Astrocyte (in vitro differentiated cells and primary cell): ENCODE measurements at regions not wholly inside any gene's neighbourhood (a gene's known extent, or its start where the extent isn't known, plus 50 kb on each side); places are given as distances from the start of the nearest gene placed in this dataset.

Experiments
- DNase-seq: peaks from one replicate; pipeline ENCODE4 v3.0.0-alpha.2; 2010; ENCODE audit warnings: low read depth
- FAIRE-seq: peaks from 2 replicates; lab custom pipeline; 2011; peaks lifted over from hg19 to GRCh38; lab: Jason Lieb, UNC
- H2AFZ ChIP-seq: 2 replicates; pipeline ENCODE4 v1.6.0; 2012; ENCODE audit warnings: low read depth, low read length, inconsistent platforms
- H3K27ac ChIP-seq: 2 replicates; pipeline ENCODE4 v1.5.1; 2011; ENCODE audit warnings: low read depth, low read length, inconsistent platforms
- H3K27me3 ChIP-seq: 2 replicates; pipeline ENCODE4 v1.6.0; 2011; ENCODE audit warnings: low read length, inconsistent platforms; ENCODE audit not compliant: insufficient read depth
- H3K36me3 ChIP-seq: 2 replicates; pipeline ENCODE4 v1.5.1; 2011; ENCODE audit warnings: low read length, inconsistent platforms; ENCODE audit not compliant: insufficient read depth
- H3K4me1 ChIP-seq: 2 replicates; pipeline ENCODE4 v1.5.1; 2011; ENCODE audit warnings: low read length, inconsistent platforms; ENCODE audit not compliant: insufficient read depth
- H3K4me2 ChIP-seq: 2 replicates; pipeline ENCODE4 v1.6.0; 2012; ENCODE audit warnings: low read length, inconsistent platforms
- H3K4me3 ChIP-seq: 2 replicates; pipeline ENCODE4 v1.5.1; 2011; ENCODE audit warnings: low read depth, mild to moderate bottlenecking, low read length, inconsistent platforms; ENCODE audit not compliant: insufficient read depth
- H3K79me2 ChIP-seq: 2 replicates; pipeline ENCODE4 v1.6.0; 2012; ENCODE audit warnings: mild to moderate bottlenecking, low read length, inconsistent platforms; ENCODE audit not compliant: insufficient read depth
- H3K9ac ChIP-seq: 2 replicates; pipeline ENCODE4 v1.6.0; 2012; ENCODE audit warnings: mild to moderate bottlenecking, low read length, inconsistent platforms
- H3K9me3 ChIP-seq: 2 replicates; pipeline ENCODE4 v1.5.1; 2012; ENCODE audit warnings: low read depth, mild to moderate bottlenecking, low read length, inconsistent platforms; ENCODE audit not compliant: insufficient read depth
- H4K20me1 ChIP-seq: 2 replicates; pipeline ENCODE4 v1.6.0; 2012; ENCODE audit warnings: low read length, inconsistent platforms; ENCODE audit not compliant: insufficient read depth
- H3K27ac Mint-ChIP-seq: one replicate; pipeline ENCODE4 v1.8.0; 2021; ENCODE audit warnings: mild to moderate bottlenecking, mixed read lengths; ENCODE audit not compliant: unreplicated experiment
- H3K27me3 Mint-ChIP-seq: one replicate; pipeline ENCODE4 v1.8.0; 2021; ENCODE audit warnings: low read depth, mixed read lengths; ENCODE audit not compliant: unreplicated experiment
- H3K36me3 Mint-ChIP-seq: one replicate; pipeline ENCODE4 v1.8.0; 2021; ENCODE audit warnings: low read depth, mixed read lengths; ENCODE audit not compliant: unreplicated experiment
- H3K4me1 Mint-ChIP-seq: one replicate; pipeline ENCODE4 v1.8.0; 2021; ENCODE audit warnings: low read depth, mixed read lengths; ENCODE audit not compliant: unreplicated experiment
- H3K4me3 Mint-ChIP-seq: one replicate; pipeline ENCODE4 v1.8.0; 2021; ENCODE audit warnings: mild to moderate bottlenecking, moderate library complexity, mixed read lengths; ENCODE audit not compliant: unreplicated experiment
- H3K9me3 Mint-ChIP-seq: one replicate; pipeline ENCODE4 v1.8.0; 2021; ENCODE audit warnings: mild to moderate bottlenecking, mixed read lengths; ENCODE audit not compliant: unreplicated experiment
- CTCF ChIP-seq: IDR thresholded peaks from 2 replicates; pipeline ENCODE4 v1.5.1; 2011; ENCODE audit warnings: low read depth, mild to moderate bottlenecking, inconsistent platforms, low read length, moderate library complexity; ENCODE audit not compliant: insufficient read depth
- EZH2 ChIP-seq: IDR thresholded peaks from 2 replicates; pipeline ENCODE4 v1.6.1; 2012; ENCODE audit warnings: mild to moderate bottlenecking, low read length, inconsistent platforms; ENCODE audit not compliant: insufficient read depth

- Histone ChIP-seq H3K36me3 (no peaks in the 10 kb centered on the region), H3K9ac (no peak overlapping the region), H3K79me2 (no peaks in the 10 kb centered on the region), H3K4me3 (no peak overlapping the region), H3K4me2 (no peak overlapping the region), H3K27me3 (no peaks in the 10 kb centered on the region), H3K9me3 (no peaks in the 10 kb centered on the region), H4K20me1 (no peaks in the 10 kb centered on the region), H3K4me1 (no peaks in the 10 kb centered on the region), H3K27ac (no peak overlapping the region), H2AFZ (no peak overlapping the region)
- no peak overlapping the region for H3K27ac Mint-ChIP-seq
- FAIRE-seq (peak; percentile 95), DNase-seq (no peak)
- H3K36me3 Mint-ChIP-seq: no peaks in the 10 kb centered on the region
- H3K9me3 Mint-ChIP-seq: peaks cover 2% of the 10 kb centered on the region
- no peak overlapping the region for H3K4me3 Mint-ChIP-seq
- no peaks in the 10 kb centered on the region for H3K27me3 Mint-ChIP-seq
- no peak for TF ChIP-seq EZH2
- TF ChIP-seq CTCF: no peak
- H3K4me1 Mint-ChIP-seq: no peaks in the 10 kb centered on the region
Measured at GRCh38 chrX:37075892-37076595, 67.9 kb downstream of the FAM47C start.

GRCh38 chrX:37076983-37077382 is 68.8 kb downstream of the FAM47C start:
- Histone ChIP-seq H3K4me2 (no peak overlapping the region), H3K79me2 (no peaks in the 10 kb centered on the region), H3K4me1 (no peaks in the 10 kb centered on the region), H3K36me3 (no peaks in the 10 kb centered on the region), H3K27me3 (no peaks in the 10 kb centered on the region), H3K9me3 (no peaks in the 10 kb centered on the region), H4K20me1 (no peaks in the 10 kb centered on the region), H3K4me3 (no peak overlapping the region), H3K27ac (no peak overlapping the region), H3K9ac (no peak overlapping the region), H2AFZ (no peak overlapping the region)
- Mint-ChIP-seq H3K9me3 (peaks cover 2% of the 10 kb centered on the region), H3K4me3 (no peak overlapping the region), H3K36me3 (no peaks in the 10 kb centered on the region), H3K4me1 (no peaks in the 10 kb centered on the region), H3K27me3 (no peaks in the 10 kb centered on the region), H3K27ac (no peak overlapping the region)
- TF ChIP-seq CTCF (no peak), EZH2 (no peak)
- FAIRE-seq (no peak), DNase-seq (no peak)
